Calu3 (cell line): ENCODE measurements at regions not wholly inside any gene's neighbourhood (a gene's known extent, or its start where the extent isn't known, plus 50 kb on each side); places are given as distances from the start of the nearest gene placed in this dataset.

Experiments used
- BruUV-seq: library from RNA; stranded (reverse); fragments of 400-500 nt; replicated peaks from 2 replicates; lab custom pipeline; 2021; lab: Mats Ljungman, UMichigan
- CTCF ChIA-PET: fragments of 300-600 bp; sonication (Branson Sonifier 250); formaldehyde crosslinking; loops from one replicate; lab custom pipeline; 2022; ENCODE audit warnings: antibody characterized with exemption; lab: Charles Lee
- DNase-seq: peaks from one replicate; pipeline ENCODE4 v3.0.0; 2022
- H3K27ac Mint-ChIP-seq: one replicate; pipeline ENCODE4 v1.8.0; 2022; ENCODE audit warnings: mixed read lengths; ENCODE audit not compliant: unreplicated experiment
- H3K27me3 Mint-ChIP-seq: one replicate; pipeline ENCODE4 v1.8.0; 2022; ENCODE audit warnings: mixed read lengths; ENCODE audit not compliant: unreplicated experiment
- H3K36me3 Mint-ChIP-seq: one replicate; pipeline ENCODE4 v1.8.0; 2022; ENCODE audit warnings: mild to moderate bottlenecking, moderate library complexity, mixed read lengths; ENCODE audit not compliant: insufficient read depth, unreplicated experiment
- H3K4me1 Mint-ChIP-seq: one replicate; pipeline ENCODE4 v1.8.0; 2022; ENCODE audit warnings: mild to moderate bottlenecking, low read depth, mixed read lengths; ENCODE audit not compliant: unreplicated experiment
- H3K4me3 Mint-ChIP-seq: one replicate; pipeline ENCODE4 v1.8.0; 2022; ENCODE audit warnings: mild to moderate bottlenecking, low read depth, moderate library complexity, mixed read lengths; ENCODE audit not compliant: unreplicated experiment
- H3K9me3 Mint-ChIP-seq: one replicate; pipeline ENCODE4 v1.8.0; 2022; ENCODE audit warnings: low read depth, mixed read lengths; ENCODE audit not compliant: unreplicated experiment
- CTCF ChIP-seq: fragments of 200-600 bp; IDR thresholded peaks from one replicate; pipeline ENCODE4 v1.8.0; 2022; ENCODE audit warnings: antibody characterized with exemption; ENCODE audit not compliant: unreplicated experiment
- intact Hi-C: fragments of 100-400 bp; cut with micrococcal nuclease; formaldehyde crosslinking; loops from one replicate; pipeline ENCODE4 v1.10.0; 2022; ENCODE audit not compliant: unreplicated experiment

- Mint-ChIP-seq H3K27ac (no peak overlapping the region), H3K36me3 (no peaks in the 10 kb centered on the region), H3K4me3 (no peak overlapping the region), H3K27me3 (no peaks in the 10 kb centered on the region), H3K4me1 (no peaks in the 10 kb centered on the region), H3K9me3 (peaks cover 11% of the 10 kb centered on the region)
- TF ChIP-seq CTCF, result no peak
- CTCF ChIA-PET, result no interaction called here
- no TSS peak for BruUV-seq
- no peak for DNase-seq
- intact Hi-C loops, result no loop called here
Measured at GRCh38 chr16:63581570-63581969, 1540.3 kb downstream of the CDH11 start.

GRCh38 chr16:63578791-63579190 lies 1542.6 kb upstream of the CDH8 start:
- Mint-ChIP-seq H3K27me3 (no peaks in the 10 kb centered on the region), H3K27ac (no peak overlapping the region), H3K4me3 (no peak overlapping the region), H3K36me3 (no peaks in the 10 kb centered on the region), H3K4me1 (no peaks in the 10 kb centered on the region), H3K9me3 (peaks cover 14% of the 10 kb centered on the region)
- DNase-seq, result no peak
- TF ChIP-seq CTCF, result no peak
- CTCF ChIA-PET, result no interaction called here
- BruUV-seq, result no TSS peak
- intact Hi-C loops, result no loop called here

- intact Hi-C loops, result no loop called here
- no peak for TF ChIP-seq CTCF
- Mint-ChIP-seq H3K4me1 (no peaks in the 10 kb centered on the region), H3K4me3 (no peak overlapping the region), H3K27me3 (no peaks in the 10 kb centered on the region), H3K36me3 (no peaks in the 10 kb centered on the region), H3K27ac (no peak overlapping the region), H3K9me3 (peaks cover 17% of the 10 kb centered on the region)
- CTCF ChIA-PET, result no interaction called here
- no TSS peak for BruUV-seq
- no peak for DNase-seq
Measured at GRCh38 chr16:63577891-63578290, 1541.7 kb upstream of the CDH8 start.

DNA sequence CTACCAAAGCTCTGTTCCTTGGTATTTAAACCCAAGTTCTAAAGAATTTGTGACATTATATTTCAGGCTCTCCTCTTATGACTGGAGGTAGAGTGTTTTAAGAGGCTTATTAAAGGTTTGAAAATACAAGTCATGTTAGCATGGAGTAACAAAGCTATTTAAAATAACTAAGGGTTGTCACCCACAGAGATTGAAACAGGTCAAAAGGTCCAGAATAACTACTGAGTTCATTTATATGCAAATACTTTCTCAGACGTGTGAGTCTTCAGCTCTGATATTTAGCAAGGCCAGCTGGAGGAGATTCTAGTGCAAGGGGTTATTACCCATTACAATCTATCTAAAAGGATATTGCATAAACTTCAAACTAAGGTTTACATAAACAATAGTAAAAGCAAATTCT lies 1538.8 kb upstream of the CDH8 start:
- no peak for TF ChIP-seq CTCF
- intact Hi-C loops, result no loop called here
- no peaks in the 10 kb centered on the region for H3K27me3 Mint-ChIP-seq
- no peaks in the 10 kb centered on the region for H3K4me1 Mint-ChIP-seq
- no peak for DNase-seq
- H3K4me3 Mint-ChIP-seq, result no peak overlapping the region
- CTCF ChIA-PET, result no interaction called here
- peaks cover 15% of the 10 kb centered on the region for H3K9me3 Mint-ChIP-seq
- no peaks in the 10 kb centered on the region for H3K36me3 Mint-ChIP-seq
- BruUV-seq, result no TSS peak
- H3K27ac Mint-ChIP-seq, result no peak overlapping the region

DNA sequence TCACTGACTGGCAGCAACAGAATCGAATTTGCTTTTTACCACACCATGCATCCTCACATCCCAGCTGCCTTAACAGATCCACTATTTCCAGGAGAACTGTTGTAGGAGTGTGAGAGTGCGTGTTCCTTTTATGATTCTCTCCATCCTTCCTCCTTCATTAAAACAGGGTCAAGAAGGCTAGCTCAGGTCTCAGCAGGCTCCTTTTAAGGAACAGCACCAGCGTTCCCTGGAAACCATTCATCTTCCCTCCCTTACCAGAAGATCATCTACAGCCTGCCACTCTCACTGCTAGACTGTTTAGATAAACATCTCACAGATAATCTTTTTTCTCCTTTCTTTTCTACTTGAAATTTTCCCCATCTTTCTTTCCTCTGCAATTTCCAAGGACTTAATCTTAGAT lies 1531.9 kb upstream of the CDH8 start:
- no TSS peak for BruUV-seq
- Mint-ChIP-seq H3K36me3 (no peaks in the 10 kb centered on the region), H3K4me1 (no peaks in the 10 kb centered on the region), H3K9me3 (peaks cover 7% of the 10 kb centered on the region), H3K27ac (no peak overlapping the region), H3K4me3 (no peak overlapping the region), H3K27me3 (no peaks in the 10 kb centered on the region)
- TF ChIP-seq CTCF, result no peak
- intact Hi-C loops, result no loop called here
- CTCF ChIA-PET, result no interaction called here
- no peak for DNase-seq
